Endothelial cell of hepatic sinusoid (primary cell): ENCODE measurements at regions not wholly inside any gene's neighbourhood (a gene's known extent, or its start where the extent isn't known, plus 50 kb on each side); places are given as distances from the start of the nearest gene placed in this dataset.

Experiments
- in situ Hi-C: cut with HindIII; loops from 2 replicates; pipeline ENCODE4 v1.10.0; 2017; ENCODE audit warnings: low sequenced_read_pairs

DNA sequence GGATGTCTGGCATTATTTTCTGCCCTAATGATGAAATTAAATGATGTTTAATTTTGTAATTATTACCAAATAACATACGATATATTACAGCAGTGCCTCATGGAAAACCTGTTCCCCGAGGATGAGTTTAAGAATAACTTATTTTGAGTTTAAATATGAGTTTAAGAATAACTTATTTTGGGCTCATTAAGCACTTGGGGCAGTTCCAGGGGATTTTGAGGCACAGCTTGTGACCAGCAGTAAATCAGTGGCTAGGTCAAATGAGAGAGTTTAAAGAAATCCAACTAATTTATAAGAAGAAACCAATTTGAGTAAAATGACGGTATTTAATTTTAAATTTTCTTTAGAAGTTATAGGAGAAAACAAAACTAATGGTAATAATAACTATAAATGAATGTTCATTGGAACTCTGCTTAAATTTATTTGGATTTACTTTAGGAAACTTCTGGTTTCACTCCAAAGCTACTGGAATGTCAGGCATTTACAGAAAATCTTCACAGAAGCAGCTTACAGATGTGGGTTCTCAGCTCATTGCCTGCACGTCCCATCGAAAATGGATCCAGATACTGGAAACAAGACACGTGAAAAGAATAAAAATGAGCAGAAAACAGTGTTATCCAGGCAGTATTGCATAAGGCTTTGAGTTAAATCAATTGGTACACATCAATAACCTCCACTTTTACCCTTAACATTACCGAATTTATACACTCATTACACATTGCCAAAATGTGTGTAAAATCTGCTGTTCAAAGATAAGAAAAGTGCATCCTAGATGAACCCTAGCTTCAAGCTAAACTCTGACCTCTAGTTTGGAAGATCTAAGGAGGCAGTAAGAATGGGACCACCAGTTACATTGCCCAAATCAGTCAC, 784.5 kb upstream of the IGFBP3 start:
- in situ Hi-C loops, result no loop called here

DNA sequence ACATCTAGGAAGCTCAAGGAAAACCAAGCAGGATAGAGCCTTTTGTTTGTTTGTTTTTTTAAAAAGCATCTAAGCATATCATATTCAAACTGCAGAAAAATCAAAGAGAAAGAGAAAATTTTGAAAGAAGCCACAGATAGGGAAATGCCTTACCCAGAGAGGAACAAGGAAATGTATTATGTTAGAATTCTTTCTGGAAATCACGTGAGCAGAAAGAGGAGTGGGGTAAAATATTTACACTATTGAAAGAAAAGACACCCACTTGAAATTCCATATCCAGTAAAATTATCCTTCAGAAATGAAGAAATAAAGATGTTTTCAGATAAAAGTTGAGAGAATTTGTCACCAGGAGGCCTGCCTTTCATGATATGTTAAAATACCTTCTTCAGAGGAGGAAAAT, 775.7 kb upstream of the IGFBP3 start:
- in situ Hi-C loops, result no loop called here

DNA sequence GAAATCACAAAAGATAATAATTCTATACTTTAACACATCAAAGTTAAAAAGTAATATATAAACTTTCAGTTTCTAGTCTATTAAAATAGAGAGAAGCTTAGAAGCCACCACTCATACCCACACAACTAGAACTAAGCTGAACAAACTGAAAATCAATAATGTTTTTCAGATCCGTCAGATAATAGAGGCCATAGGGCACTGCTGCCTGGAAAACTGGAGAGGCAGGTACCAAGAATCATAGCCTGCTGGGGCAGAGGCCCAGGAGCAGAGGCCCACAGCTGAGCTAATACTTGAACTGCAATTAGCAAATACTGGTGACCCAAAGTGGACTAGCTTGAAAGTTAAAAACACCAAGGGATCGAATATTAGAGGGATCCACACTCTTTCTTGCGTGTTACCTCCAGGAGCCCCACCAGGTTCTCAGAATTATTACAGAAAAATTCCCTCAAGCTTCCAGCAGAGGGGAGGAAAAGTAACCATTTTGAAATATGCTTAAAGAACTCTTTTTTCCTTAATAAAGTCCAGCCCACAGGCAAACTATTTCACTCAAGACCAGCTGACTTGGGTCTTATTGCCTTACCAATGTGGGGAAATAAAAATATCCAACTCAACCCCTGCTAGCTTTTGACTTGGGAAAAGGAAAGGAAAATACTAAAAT, 774.1 kb upstream of the IGFBP3 start:
- in situ Hi-C loops, result no loop called here

DNA sequence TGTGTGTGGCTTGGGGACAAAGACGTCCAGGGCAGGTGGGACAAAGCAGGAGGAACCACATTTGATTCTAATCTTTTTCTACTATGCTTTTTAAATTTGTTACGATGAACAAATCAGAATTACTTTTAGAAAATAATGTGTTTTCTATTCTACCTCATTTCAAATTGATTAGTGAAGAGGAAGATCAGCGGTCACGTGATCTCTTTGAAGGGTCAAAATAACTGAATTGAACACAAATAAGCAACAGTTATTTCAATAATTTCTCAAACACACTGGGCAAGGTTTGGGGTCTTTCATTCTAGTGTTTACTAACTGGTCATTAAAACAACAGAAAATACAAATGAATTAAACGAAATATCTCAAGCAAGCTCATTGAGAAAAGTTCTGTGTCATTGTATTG, 773.0 kb upstream of the IGFBP3 start:
- in situ Hi-C loops, result no loop called here

DNA sequence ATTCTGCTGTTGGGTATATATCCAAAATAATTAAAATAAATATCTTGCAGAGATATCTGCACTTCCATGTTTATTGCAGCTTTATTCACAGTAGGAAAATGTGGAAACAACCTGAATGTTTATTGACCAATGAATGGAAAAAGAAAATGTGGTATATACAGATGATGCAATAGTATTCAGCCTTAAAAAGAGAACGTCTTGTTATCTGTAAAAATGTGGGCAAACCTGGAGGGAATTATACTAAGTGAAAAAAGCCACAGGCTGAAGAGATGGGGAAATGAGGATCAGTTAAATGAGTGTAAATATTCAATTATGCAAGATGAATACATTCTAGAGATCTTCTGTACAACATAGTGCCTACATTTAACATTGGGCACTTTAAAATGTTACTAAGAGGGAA, 766.1 kb upstream of the IGFBP3 start:
- in situ Hi-C loops, result no loop called here

DNA sequence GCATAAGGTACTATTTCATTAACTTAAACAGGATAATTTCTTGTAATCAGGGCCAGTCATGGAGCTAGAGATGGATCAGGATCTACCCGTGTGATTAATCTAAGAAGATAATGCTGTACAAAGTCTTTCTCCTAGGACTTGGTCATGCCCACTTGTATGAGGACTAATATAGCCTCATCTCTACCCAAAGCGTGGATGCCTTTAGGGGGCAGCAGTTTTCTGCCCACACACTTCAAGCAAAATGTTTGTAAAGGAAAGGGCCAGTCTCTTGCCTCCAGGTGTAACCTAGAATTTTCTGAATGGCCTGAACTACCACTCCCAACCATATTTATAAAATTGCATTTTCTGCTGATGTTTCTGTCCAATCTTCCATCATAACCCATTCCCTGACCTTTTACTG, 764.0 kb upstream of the IGFBP3 start:
- in situ Hi-C loops, result no loop called here

DNA sequence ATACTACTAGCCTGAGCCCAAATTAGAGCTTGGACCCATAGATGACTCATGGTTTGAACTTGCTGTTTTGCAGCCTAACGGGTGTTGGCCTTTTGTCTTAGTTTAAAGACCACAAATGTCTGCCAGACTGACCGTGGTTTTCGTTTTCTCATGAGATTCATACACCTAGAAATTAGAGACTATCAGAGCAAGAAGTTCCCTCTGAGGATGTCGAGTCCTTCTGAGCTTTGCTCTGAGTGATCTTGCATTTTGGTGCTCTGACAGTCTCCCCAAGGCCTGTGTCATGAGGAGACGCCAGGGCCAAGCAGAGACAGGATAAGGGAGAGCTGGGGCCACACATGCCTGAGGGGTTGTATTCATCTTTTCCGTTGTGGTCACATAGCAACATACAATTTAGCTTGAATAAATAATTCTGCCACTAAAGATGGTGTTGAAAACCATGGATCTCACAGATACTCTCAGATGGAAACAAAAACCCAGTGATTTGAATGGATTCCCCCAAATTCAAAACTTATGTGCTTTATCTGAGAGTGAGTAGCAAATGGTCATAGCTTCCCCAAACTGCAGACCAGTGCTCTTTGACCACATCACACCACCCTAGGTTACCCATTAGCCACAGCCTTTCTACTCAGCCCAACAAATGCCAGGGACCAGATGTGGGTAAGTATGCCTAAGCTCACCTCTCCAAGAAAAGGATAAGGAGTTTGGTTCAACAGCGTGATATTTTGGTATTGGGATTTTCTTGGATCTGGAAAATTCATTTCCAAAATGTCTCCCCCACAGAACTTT, 762.0 kb upstream of the IGFBP3 start:
- in situ Hi-C loops, result no loop called here

DNA sequence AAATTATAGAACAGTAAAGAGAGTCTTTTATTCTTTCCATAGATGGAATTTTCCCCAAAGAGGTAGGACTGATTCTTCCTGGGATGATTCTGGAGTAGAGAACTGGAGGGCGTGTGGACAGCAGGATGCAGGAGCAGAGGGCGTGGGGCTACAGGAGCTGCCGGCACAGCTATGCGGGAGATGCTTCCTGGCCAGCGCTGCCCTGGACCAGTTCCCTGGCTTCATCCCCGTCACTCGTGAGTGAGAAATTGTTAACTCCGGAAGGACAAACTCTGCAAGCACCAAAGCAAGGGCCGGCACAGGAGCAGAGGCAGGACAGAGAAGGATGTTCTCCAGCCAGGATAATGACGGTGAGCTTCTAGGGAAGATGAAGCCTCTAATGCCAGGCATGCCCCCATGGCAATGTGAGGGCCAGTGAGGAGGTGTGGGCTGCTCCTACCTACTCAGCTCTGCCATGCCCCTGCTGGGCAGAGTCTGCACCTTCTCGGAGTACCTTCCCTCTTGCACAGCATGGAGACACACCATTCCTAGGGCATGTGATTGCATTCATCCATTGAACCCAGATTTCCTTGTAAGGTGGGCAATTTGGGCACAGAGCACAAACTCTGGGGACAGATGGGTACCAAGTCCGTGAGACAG, 760.9 kb upstream of the IGFBP3 start:
- in situ Hi-C loops, result no loop called here

DNA sequence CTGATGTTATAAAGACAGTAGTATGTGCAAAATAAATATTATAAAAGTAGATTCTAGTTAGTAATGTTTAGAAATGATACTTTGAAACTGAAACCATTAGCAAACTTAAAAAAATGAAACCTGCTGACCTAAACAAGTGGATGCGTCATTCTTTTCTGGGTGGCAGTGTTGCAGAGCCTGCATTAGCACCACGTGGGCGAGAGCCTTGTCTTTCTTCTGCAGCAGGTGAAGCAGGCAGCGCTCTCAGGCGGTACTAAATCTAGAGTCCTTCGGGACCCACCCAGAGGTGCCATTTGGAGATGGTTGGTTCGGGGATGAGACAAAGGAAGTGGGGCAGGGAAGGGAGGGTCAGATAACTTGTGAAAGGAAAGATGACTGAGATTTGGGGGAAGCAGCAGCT, 759.1 kb upstream of the IGFBP3 start:
- in situ Hi-C loops, result no loop called here

DNA sequence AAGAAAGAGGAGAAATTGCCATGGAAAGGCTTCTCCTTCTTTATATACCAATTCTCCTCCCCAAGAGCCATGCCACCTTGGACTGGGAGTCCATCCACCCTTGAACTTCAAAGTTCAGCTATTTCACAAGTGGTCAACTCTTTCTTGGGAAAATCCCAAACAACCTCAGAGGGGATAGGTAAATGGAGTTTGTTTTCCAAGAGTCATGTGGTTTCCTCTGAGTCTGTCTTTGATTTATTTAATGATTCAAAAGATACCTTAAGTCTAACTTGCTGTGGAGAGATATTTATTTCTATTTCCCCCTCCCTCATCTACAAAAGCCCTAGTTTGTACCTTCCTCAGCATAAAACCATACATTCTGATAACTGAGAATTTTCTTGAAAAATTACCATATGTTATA, 758.6 kb upstream of the IGFBP3 start:
- in situ Hi-C loops, result no loop called here

DNA sequence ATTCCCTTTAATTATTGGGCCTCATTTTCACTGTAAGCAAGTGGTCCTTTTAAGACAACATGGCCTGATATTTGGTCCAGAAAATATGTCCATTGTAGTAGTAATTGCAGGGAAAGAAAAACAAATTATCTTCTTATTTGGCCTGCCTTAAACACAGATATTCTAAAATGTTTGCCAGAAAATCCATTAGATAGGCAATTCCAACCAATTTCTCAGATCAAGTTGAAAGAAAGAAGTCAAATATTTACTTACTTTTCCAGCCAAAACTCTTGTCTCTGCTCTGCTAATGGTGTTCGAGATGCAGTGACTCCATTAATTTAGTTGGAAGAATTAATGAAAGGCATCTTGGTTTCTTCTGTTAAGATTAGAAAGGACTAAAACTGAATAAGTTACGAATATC, 757.3 kb upstream of the IGFBP3 start:
- in situ Hi-C loops, result no loop called here

DNA sequence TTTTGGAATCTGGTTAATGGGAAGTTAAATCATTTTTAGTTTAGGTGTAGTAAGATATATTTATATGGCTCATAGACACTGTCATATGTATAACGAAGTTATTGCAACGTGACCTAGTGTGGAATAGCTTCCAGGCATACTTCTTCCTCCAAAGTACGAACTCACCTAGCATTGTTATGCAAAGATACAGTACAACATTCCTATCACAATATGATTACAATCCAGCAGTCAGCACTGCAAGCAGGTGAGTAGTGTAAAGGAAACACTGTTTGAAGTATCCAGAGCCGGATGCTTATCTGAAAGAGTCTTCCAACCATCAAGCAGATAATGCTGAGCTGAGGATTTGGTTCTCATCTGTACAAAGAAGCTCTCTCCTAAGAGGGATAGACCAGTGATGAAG, 754.4 kb upstream of the IGFBP3 start:
- in situ Hi-C loops, result no loop called here

DNA sequence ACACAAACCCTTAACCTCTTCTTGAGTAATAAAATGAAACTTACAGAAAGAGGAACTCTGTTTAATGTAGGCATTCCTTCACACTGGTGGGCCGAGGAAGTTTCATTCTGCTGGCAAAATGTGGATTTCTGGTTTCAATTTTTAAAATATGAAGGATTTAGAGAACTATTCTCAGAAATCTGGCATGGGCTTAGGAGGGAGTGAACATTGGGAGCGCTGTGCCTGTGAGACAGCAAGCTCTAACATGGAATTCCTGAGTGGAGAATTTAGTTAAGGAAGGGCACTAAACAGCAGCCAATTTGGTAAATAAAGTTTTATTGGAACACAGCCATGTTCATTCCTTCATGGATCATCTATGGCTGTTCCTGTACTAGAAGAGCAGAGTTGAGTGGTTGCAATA, 751.8 kb upstream of the IGFBP3 start:
- in situ Hi-C loops, result no loop called here

DNA sequence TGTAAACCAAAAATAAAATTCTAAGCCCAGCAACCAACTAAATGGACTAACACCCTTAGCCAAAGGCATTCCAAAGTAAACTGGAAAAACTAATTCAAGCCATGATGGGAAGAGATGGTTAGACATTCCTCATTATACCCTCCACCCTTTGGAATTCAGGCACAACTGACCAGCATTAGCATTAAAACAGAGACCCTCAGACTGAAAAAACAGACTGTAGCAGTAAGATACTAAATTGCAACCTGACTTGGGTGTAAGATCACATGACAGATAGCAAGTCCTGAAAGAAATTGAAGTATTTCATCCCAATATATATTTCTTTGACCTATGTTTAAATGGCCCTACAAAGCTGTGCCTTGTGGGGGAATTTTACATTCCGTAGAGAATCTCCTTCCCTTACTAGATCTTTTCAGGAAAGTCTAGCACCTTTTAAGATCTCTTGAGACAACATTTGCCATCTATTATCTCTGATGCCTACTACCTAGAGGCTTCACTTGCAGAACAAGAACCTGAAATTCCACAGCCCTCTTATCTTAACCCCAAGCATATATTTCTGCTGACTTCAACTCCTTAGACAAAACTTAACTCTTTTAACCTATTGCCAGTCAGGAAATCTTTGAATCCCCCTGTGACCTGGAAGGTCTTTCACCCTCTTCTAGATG, 750.2 kb upstream of the IGFBP3 start:
- in situ Hi-C loops, result no loop called here

DNA sequence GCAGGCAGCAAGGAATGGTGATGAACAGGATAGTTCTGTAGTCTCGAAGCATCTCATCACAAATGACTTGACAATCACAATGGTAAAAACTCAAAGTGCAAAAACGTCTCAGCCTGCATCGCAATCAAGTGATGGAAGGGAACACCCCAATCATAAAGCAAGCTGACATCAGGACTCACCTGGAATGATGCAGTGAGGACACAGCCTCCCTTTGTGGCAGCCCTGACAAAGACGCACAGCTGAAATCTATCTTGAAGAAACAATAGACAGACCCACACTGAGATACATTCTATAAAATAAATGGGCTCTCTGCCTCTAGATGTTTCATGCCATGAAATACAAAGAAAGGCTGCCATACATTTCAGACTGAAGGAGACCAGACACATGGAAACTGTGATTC, 748.0 kb upstream of the IGFBP3 start:
- in situ Hi-C loops, result no loop called here

DNA sequence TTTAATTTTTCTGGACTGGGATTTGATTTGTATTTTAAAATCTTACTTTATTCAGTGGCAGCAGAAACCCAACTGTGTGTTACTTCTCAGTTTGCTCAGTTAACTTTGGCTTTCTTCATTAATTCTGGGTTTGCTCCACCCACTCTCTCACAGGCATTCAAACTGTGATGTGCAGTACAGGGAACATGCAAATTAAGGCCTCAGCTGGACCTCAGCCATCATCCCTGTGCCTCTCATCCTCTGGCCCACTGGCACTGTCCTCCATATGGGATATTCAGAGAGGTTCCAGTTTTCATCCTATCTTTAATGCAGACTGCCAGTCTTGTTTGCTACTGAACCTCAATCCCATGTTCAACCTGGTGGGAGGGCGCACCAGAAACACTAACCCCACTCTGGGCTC, 743.4 kb upstream of the IGFBP3 start:
- in situ Hi-C loops, result no loop called here

DNA sequence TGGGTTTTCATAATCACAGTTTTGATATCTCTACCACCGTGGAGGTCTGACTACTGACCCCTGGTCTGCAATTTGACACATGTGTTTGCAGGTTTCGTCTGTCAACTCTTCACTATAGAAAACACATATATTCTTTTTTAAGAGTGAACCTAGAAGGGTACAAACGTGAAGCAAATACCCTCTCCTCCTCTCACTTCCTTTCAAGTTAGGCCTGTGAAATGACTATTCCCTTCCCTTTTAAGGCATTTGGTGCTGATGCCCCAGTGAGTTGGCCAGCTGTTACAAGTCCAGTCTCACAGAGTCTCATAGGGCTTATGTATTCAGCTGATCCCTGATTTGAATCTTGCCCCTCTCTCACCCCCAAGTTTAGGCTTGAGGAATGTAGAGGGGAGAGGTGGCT, 742.0 kb upstream of the IGFBP3 start:
- in situ Hi-C loops, result no loop called here

DNA sequence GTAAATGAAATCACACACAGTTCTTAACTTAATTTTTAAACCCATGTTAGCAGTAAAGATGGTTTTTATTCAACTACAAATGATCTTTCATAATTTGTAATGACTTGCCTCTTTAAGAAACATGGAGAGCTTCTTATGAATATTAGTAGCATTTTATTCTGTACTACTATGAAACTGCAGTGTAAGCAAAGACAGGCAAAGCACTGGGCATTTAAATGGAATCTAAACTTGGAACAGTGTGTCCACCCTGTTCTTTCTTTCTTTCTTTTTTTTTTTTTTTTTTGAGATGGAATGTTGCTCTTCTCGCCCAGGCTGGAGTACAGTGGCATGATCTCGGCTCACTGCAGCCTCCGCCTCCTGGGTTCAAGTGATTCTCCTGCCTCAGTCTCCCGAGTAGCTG, 740.4 kb upstream of the IGFBP3 start:
- in situ Hi-C loops, result no loop called here

DNA sequence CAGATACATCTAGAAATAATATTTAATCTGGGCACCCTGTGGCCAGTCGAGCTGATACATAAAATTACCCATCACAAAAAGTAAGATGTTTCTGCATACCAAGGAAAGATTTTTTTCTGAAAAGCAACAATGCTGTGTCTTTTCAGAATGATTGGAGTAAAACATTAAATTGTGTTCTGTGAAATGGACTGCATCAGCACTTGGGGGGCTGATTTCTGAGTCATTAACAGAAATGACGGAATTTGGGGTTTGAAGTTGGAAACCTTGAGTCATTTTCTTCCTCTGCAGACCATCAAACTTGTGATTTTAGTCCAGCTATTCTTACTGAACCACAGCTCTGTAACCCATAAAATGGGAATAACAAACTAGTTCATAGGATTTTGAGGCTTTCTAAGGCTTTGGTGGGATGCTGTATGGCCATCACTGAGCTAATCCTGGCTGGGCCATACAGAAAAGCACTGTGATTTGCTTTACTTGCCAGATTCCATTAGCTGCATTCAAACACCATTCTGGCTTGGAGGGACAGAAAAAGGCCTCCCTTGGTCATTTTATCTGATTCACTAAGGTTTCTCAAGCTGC, 739.4 kb upstream of the IGFBP3 start:
- in situ Hi-C loops, result no loop called here

DNA sequence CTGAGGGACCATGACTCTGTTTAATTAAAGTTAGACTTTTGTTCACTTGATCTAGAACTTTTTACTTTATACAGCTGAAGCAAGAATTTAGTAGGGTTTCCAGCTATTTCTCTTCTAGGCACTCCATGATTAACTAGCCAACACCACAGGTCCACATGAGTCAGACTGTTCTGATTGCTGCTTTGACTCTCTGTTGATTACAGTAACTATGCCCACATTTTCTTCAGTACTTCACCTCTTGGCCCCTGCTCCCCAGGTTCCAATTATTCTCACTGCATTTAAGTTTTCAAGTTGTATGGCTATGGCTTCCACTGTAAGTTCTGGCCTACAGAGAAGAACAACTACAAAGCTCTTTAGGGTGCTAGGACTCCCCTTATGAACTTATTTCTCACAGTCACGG, 737.2 kb upstream of the IGFBP3 start:
- in situ Hi-C loops, result no loop called here
